SK-N-SH (cell line): ENCODE measurements at regions not wholly inside any gene's neighbourhood (a gene's known extent, or its start where the extent isn't known, plus 50 kb on each side); places are given as distances from the start of the nearest gene placed in this dataset.

Experiments
- EZH2phosphoT487 ChIP-seq: fragments of 200-600 bp; sonication (generic); IDR thresholded peaks from 2 replicates; pipeline ENCODE4 v1.6.1; 2017; ENCODE audit warnings: low read depth, mixed run types, mild to moderate bottlenecking, antibody characterized with exemption, moderate library complexity, borderline replicate concordance
- FOXM1 ChIP-seq: IDR thresholded peaks from 2 replicates; pipeline ENCODE4 v1.4.0; 2012; ENCODE audit warnings: low read depth, mild to moderate bottlenecking
- GABPA ChIP-seq: IDR thresholded peaks from 2 replicates; pipeline ENCODE4 v1.4.0; 2012; ENCODE audit warnings: low read depth, mild to moderate bottlenecking
- POLR2AphosphoS5 ChIP-seq: IDR thresholded peaks from 2 replicates; pipeline ENCODE4 v1.6.1; 2012; ENCODE audit warnings: low read depth, low read length
- RAD21 ChIP-seq: IDR thresholded peaks from 2 replicates; pipeline ENCODE4 v1.6.1; 2012; ENCODE audit warnings: mild to moderate bottlenecking, low read length
- SMC3 ChIP-seq: IDR thresholded peaks from 2 replicates; pipeline ENCODE4 v1.6.1; 2012; ENCODE audit warnings: low read depth, low read length, improper control_type of control experiment
- TAF1 ChIP-seq: IDR thresholded peaks from 2 replicates; pipeline ENCODE4 v1.6.1; 2012; ENCODE audit warnings: low read depth, mild to moderate bottlenecking, low read length, moderate library complexity, borderline replicate concordance
- TCF12 ChIP-seq: IDR thresholded peaks from 2 replicates; pipeline ENCODE4 v1.4.0; 2012
- TF ChIP-seq, protein P1 (sequence below): fragments of 200-600 bp; sonication (generic); IDR thresholded peaks from 2 replicates; pipeline ENCODE4 v1.6.1; 2017; ENCODE audit warnings: antibody characterized with exemption, mild to moderate bottlenecking, moderate library complexity
- TF ChIP-seq, protein P2 (sequence below): IDR thresholded peaks from 2 replicates; pipeline ENCODE4 v1.6.1; 2012; ENCODE audit warnings: mild to moderate bottlenecking, low read depth, low read length, moderate library complexity
- TF ChIP-seq, protein P3 (sequence below): IDR thresholded peaks from 2 replicates; pipeline ENCODE4 v1.4.0; 2012; ENCODE audit warnings: low read depth, borderline replicate concordance
- TF ChIP-seq, protein P4 (sequence below): IDR thresholded peaks from 2 replicates; pipeline ENCODE4 v1.4.0; 2012; ENCODE audit warnings: low read depth

DNA sequence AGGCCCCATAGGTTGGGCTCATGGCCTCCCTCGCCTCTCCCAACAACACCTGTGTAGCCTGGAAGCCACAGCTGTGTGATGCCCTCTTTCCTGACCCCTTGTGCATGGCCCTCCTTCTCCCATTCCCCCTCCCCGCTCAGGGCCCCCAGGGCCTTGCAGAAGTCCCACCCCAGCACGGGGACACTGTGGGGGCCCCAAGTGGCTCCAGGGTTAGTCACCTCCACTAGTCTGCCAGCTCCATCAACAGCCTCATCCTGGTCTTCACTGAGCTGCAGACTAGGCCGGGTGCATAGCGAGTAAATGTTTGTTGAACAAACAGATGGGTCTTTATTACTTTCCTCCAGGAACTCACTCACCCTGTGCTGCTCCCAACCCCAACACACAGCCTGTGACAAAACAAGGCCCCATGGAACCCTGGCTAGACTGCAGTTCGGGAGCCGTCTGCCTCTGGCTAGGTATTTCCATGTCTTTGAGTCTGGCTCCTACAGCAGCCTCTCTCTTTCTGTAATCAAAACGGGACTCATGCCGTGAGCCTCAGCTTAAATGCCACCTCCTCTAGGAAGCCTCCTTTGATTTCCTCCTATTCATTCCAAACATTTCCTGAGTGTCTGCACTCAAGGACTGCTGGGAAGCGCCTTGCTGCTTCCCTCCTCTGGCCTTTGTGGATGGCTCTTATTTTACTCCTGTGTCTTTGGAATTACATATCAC lies 109.9 kb upstream of the ID2 start:
- TF ChIP-seq, protein P1, sequence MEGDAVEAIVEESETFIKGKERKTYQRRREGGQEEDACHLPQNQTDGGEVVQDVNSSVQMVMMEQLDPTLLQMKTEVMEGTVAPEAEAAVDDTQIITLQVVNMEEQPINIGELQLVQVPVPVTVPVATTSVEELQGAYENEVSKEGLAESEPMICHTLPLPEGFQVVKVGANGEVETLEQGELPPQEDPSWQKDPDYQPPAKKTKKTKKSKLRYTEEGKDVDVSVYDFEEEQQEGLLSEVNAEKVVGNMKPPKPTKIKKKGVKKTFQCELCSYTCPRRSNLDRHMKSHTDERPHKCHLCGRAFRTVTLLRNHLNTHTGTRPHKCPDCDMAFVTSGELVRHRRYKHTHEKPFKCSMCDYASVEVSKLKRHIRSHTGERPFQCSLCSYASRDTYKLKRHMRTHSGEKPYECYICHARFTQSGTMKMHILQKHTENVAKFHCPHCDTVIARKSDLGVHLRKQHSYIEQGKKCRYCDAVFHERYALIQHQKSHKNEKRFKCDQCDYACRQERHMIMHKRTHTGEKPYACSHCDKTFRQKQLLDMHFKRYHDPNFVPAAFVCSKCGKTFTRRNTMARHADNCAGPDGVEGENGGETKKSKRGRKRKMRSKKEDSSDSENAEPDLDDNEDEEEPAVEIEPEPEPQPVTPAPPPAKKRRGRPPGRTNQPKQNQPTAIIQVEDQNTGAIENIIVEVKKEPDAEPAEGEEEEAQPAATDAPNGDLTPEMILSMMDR, result no peak
- TF ChIP-seq TAF1 (no peak), FOXM1 (no peak), RAD21 (no peak), TCF12 (no peak), EZH2phosphoT487 (no peak), SMC3 (no peak), GABPA (no peak), POLR2AphosphoS5 (no peak)
- TF ChIP-seq, protein P2, sequence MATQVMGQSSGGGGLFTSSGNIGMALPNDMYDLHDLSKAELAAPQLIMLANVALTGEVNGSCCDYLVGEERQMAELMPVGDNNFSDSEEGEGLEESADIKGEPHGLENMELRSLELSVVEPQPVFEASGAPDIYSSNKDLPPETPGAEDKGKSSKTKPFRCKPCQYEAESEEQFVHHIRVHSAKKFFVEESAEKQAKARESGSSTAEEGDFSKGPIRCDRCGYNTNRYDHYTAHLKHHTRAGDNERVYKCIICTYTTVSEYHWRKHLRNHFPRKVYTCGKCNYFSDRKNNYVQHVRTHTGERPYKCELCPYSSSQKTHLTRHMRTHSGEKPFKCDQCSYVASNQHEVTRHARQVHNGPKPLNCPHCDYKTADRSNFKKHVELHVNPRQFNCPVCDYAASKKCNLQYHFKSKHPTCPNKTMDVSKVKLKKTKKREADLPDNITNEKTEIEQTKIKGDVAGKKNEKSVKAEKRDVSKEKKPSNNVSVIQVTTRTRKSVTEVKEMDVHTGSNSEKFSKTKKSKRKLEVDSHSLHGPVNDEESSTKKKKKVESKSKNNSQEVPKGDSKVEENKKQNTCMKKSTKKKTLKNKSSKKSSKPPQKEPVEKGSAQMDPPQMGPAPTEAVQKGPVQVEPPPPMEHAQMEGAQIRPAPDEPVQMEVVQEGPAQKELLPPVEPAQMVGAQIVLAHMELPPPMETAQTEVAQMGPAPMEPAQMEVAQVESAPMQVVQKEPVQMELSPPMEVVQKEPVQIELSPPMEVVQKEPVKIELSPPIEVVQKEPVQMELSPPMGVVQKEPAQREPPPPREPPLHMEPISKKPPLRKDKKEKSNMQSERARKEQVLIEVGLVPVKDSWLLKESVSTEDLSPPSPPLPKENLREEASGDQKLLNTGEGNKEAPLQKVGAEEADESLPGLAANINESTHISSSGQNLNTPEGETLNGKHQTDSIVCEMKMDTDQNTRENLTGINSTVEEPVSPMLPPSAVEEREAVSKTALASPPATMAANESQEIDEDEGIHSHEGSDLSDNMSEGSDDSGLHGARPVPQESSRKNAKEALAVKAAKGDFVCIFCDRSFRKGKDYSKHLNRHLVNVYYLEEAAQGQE, result no peak
- TF ChIP-seq, protein P3, sequence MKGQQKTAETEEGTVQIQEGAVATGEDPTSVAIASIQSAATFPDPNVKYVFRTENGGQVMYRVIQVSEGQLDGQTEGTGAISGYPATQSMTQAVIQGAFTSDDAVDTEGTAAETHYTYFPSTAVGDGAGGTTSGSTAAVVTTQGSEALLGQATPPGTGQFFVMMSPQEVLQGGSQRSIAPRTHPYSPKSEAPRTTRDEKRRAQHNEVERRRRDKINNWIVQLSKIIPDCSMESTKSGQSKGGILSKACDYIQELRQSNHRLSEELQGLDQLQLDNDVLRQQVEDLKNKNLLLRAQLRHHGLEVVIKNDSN, result no peak
- TF ChIP-seq, protein P4, sequence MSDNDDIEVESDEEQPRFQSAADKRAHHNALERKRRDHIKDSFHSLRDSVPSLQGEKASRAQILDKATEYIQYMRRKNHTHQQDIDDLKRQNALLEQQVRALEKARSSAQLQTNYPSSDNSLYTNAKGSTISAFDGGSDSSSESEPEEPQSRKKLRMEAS, result no peak
